IMR-90 (cell line): ENCODE measurements at regions not wholly inside any gene's neighbourhood (a gene's known extent, or its start where the extent isn't known, plus 50 kb on each side); places are given as distances from the start of the nearest gene placed in this dataset.

Source experiments
- ATAC-seq: fragments of 200-7000 bp; cut with Tn5 transposase; 2 replicates; pipeline ENCODE4 v1.9.1; 2020; ENCODE audit warnings: low read depth, mild to moderate bottlenecking, moderate library complexity
- BruUV-seq: library from RNA; stranded (reverse); fragments of 400-500 nt; replicated peaks from 2 replicates; lab custom pipeline; 2021; lab: Mats Ljungman, UMichigan
- CTCF ChIA-PET: fragments of 300-600 bp; formaldehyde crosslinking; extraction: SDS; loops from one replicate; lab custom pipeline; 2021; ENCODE audit warnings: antibody characterized with exemption; lab: Yijun Ruan, JAX
- POLR2A ChIA-PET: fragments of 300-600 bp; sonication (Branson Sonifier 250); formaldehyde crosslinking; loops from one replicate; lab custom pipeline; 2022; ENCODE audit warnings: antibody characterized with exemption; ENCODE audit not compliant: unreplicated experiment; lab: Charles Lee
- DNase-seq: peaks from one replicate; pipeline ENCODE4 v3.0.0; 2013
- H2AFZ ChIP-seq: replicated peaks from 2 replicates; pipeline ENCODE3; 2013; ENCODE audit warnings: low read length, mild to moderate bottlenecking; ENCODE audit not compliant: poor library complexity
- H2AK5ac ChIP-seq: 2 replicates; pipeline ENCODE4 v1.6.1; 2013; ENCODE audit warnings: low read depth, low read length, inconsistent platforms
- H2AK9ac ChIP-seq: replicated peaks from 2 replicates; pipeline ENCODE3; 2013; ENCODE audit warnings: mild to moderate bottlenecking, low read depth, low read length, moderate library complexity; ENCODE audit not compliant: poor library complexity
- H2BK120ac ChIP-seq: 2 replicates; pipeline ENCODE4 v1.6.1; 2013; ENCODE audit warnings: low read depth, low read length, inconsistent platforms
- H2BK15ac ChIP-seq: 3 replicates; pipeline ENCODE4 v1.6.1; 2013; ENCODE audit warnings: low read depth, low read length, inconsistent platforms
- H2BK20ac ChIP-seq: 2 replicates; pipeline ENCODE4 v1.6.1; 2013; ENCODE audit warnings: low read depth, mild to moderate bottlenecking, inconsistent platforms, low read length, moderate library complexity
- H2BK5ac ChIP-seq: 2 replicates; pipeline ENCODE4 v1.6.1; 2013; ENCODE audit warnings: mild to moderate bottlenecking, low read depth, low read length, inconsistent platforms; ENCODE audit not compliant: poor library complexity, severe bottlenecking
- H3K14ac ChIP-seq: replicated peaks from 2 replicates; pipeline ENCODE4 v1.6.1; 2013; ENCODE audit warnings: low read depth, low read length, inconsistent platforms
- H3K18ac ChIP-seq: 2 replicates; pipeline ENCODE4 v1.6.1; 2013; ENCODE audit warnings: low read depth, low read length, control low read depth
- H3K23ac ChIP-seq: 2 replicates; pipeline ENCODE4 v1.6.1; 2013; ENCODE audit warnings: low read depth, low read length, inconsistent platforms
- H3K27ac ChIP-seq: 2 replicates; pipeline ENCODE4 v1.5.1; 2013; ENCODE audit warnings: mild to moderate bottlenecking, control low read depth, low read length; ENCODE audit not compliant: insufficient read depth
- H3K27me3 ChIP-seq: 2 replicates; pipeline ENCODE4 v1.6.1; 2013; ENCODE audit warnings: low read length; ENCODE audit not compliant: control insufficient read depth, insufficient read depth
- H3K36me3 ChIP-seq: 2 replicates; pipeline ENCODE4 v1.6.1; 2013; ENCODE audit warnings: low read length, mixed read lengths; ENCODE audit not compliant: control insufficient read depth, insufficient read depth
- H3K4ac ChIP-seq: 2 replicates; pipeline ENCODE4 v1.6.1; 2013; ENCODE audit warnings: low read depth, low read length, inconsistent platforms
- H3K4me1 ChIP-seq: 2 replicates; pipeline ENCODE4 v1.6.1; 2013; ENCODE audit warnings: low read length, mixed read lengths; ENCODE audit not compliant: control insufficient read depth, insufficient read depth
- H3K4me2 ChIP-seq: 2 replicates; pipeline ENCODE4 v1.6.1; 2013; ENCODE audit warnings: low read depth, mild to moderate bottlenecking, control low read depth, low read length, moderate library complexity
- H3K4me3 ChIP-seq: 2 replicates; pipeline ENCODE4 v1.5.1; 2013; ENCODE audit warnings: low read depth, mild to moderate bottlenecking, control low read depth, low read length, moderate library complexity; ENCODE audit not compliant: insufficient read depth
- H3K56ac ChIP-seq: 2 replicates; pipeline ENCODE4 v1.6.1; 2013; ENCODE audit warnings: low read length, inconsistent platforms; ENCODE audit not compliant: insufficient read depth; ENCODE audit errors: extremely low read depth
- H3K79me1 ChIP-seq, 2 experiments: 2 replicates each; pipeline ENCODE4 v1.6.1; 2013; ENCODE audit warnings: low read length in 2 of 2, inconsistent platforms in 1 of 2, low read depth in 1 of 2
- H3K9ac ChIP-seq: 2 replicates; pipeline ENCODE4 v1.6.1; 2013; ENCODE audit warnings: low read depth, low read length, control low read depth
- H3K9me1 ChIP-seq: 2 replicates; pipeline ENCODE4 v1.6.1; 2013; ENCODE audit warnings: low read length, inconsistent platforms; ENCODE audit not compliant: insufficient read depth
- H3K9me3 ChIP-seq: 2 replicates; pipeline ENCODE4 v1.6.1; 2013; ENCODE audit warnings: low read length; ENCODE audit not compliant: control insufficient read depth, insufficient read depth
- H4K20me1 ChIP-seq: 2 replicates; pipeline ENCODE4 v1.6.1; 2013; ENCODE audit warnings: low read length, inconsistent platforms; ENCODE audit not compliant: insufficient read depth
- H4K5ac ChIP-seq: 2 replicates; pipeline ENCODE4 v1.6.1; 2013; ENCODE audit warnings: mild to moderate bottlenecking, low read depth, low read length, control low read depth
- H4K8ac ChIP-seq, 2 experiments: 2 replicates each; pipeline ENCODE4 v1.6.1; 2013; ENCODE audit warnings: low read depth in 2 of 2, low read length in 2 of 2, control low read depth in 1 of 2, inconsistent platforms in 1 of 2
- H4K91ac ChIP-seq: 2 replicates; pipeline ENCODE4 v1.6.1; 2013; ENCODE audit warnings: low read depth, low read length, inconsistent platforms; ENCODE audit not compliant: insufficient read depth
- CHD1 ChIP-seq: IDR thresholded peaks from 2 replicates; pipeline ENCODE4 v1.6.1; 2012; ENCODE audit warnings: low read depth, low read length, improper control_type of control experiment
- CTCF ChIP-seq: conservative IDR thresholded peaks from 2 replicates; pipeline ENCODE4 v1.5.1; 2012; ENCODE audit warnings: mild to moderate bottlenecking, low read depth, low read length, improper control_type of control experiment
- RFX5 ChIP-seq: IDR thresholded peaks from 2 replicates; pipeline ENCODE4 v1.8.0; 2012; ENCODE audit warnings: low read depth, mild to moderate bottlenecking, low read length, moderate library complexity
- SMC3 ChIP-seq: fragments of 150-350 bp; IDR thresholded peaks from 2 replicates; pipeline ENCODE4 v1.6.1; 2016; ENCODE audit warnings: low read depth, mild to moderate bottlenecking, antibody characterized with exemption, low read length, moderate library complexity
- USF2 ChIP-seq: fragments of 150-350 bp; IDR thresholded peaks from 2 replicates; pipeline ENCODE4 v1.6.1; 2017; ENCODE audit warnings: mild to moderate bottlenecking, antibody characterized with exemption, low read length, low read depth
- dilution Hi-C: fragments of 300-500 bp; cut with HindIII; formaldehyde crosslinking; loops from one replicate; pipeline ENCODE4 v1.14.3; 2018; ENCODE audit warnings: low sequenced_read_pairs; ENCODE audit not compliant: unreplicated experiment
- in situ Hi-C: fragments of 300-500 bp; cut with MboI; formaldehyde crosslinking; loops from 3 replicates; pipeline ENCODE4 v1.14.3; 2019; ENCODE audit warnings: low sequenced_read_pairs, inconsistent platforms, mixed read lengths
- intact Hi-C: fragments of 100-400 bp; cut with micrococcal nuclease; formaldehyde crosslinking; loops from 2 replicates; pipeline ENCODE4 v1.10.0; 2022

GRCh38 chr12:60072911-60073310 is 477.1 kb downstream of the SLC16A7 start:
- Histone ChIP-seq H3K23ac (no peak overlapping the region), H3K36me3 (no peaks in the 10 kb centered on the region), H2BK5ac (no peak overlapping the region), H3K4me3 (no peak overlapping the region), H3K27ac (no peak overlapping the region), H4K91ac (no peak overlapping the region), H2AK9ac (no peak overlapping the region), H4K5ac (no peak overlapping the region), H3K27me3 (no peaks in the 10 kb centered on the region), H3K9me1 (no peaks in the 10 kb centered on the region), H3K4me2 (no peak overlapping the region), H2AK5ac (no peak overlapping the region), H3K56ac (no peak overlapping the region), H3K4me1 (peaks cover 1% of the 10 kb centered on the region; the same call in 1 of the 2 replicates), H3K79me1 (no peaks in the 10 kb centered on the region), H3K18ac (no peak overlapping the region), H2AFZ (no peak overlapping the region), H2BK15ac (0 out of 3 replicates have a peak overlapping the region, but pooled peaks have one; percentile 31), H4K8ac (0 out of 4 replicates have a peak overlapping the region, but pooled peaks of 1 of the 2 experiments have one; percentile 40), H3K9me3 (no peaks in the 10 kb centered on the region), H4K20me1 (no peaks in the 10 kb centered on the region), H2BK20ac (no peak overlapping the region; the same call in 1 of the 2 replicates), H3K14ac (no peak overlapping the region), H2BK120ac (peak overlapping the region; percentile 87; the same call in 1 of the 2 replicates), H3K4ac (no peak overlapping the region), H3K9ac (no peak overlapping the region)
- CTCF ChIA-PET, result no interaction called here
- TF ChIP-seq CTCF (no peak), RFX5 (no peak), SMC3 (no peak), CHD1 (no peak), USF2 (no peak)
- POLR2A ChIA-PET, result no interaction called here
- peak; percentile 67 for DNase-seq
- dilution Hi-C loops, result no loop called here
- BruUV-seq, result no TSS peak
- ATAC-seq, result peak; percentile 64
- in situ Hi-C loops, result no loop called here
- intact Hi-C loops, result no loop called here
